GM12878 (cell line): ENCODE measurements at regions not wholly inside any gene's neighbourhood (a gene's known extent, or its start where the extent isn't known, plus 50 kb on each side); places are given as distances from the start of the nearest gene placed in this dataset.

Source experiments
- ATAC-seq: fragments of 200-7000 bp; cut with Tn5 transposase; 3 replicates; pipeline ENCODE4 v1.9.1; 2020; ENCODE audit warnings: mild to moderate bottlenecking, moderate library complexity
- BruUV-seq: library from RNA; stranded (reverse); fragments of 400-500 nt; replicated peaks from 2 replicates; lab custom pipeline; 2021; lab: Mats Ljungman, UMichigan
- CTCF ChIA-PET: fragments of 300-600 bp; sonication (Branson Sonifier 250); formaldehyde crosslinking; extraction: SDS; loops from one replicate; lab custom pipeline; 2021; ENCODE audit warnings: inconsistent platforms; lab: Yijun Ruan, JAX
- POLR2A ChIA-PET: fragments of 350-600 bp; formaldehyde crosslinking; extraction: SDS; loops from one replicate; lab custom pipeline; 2021; ENCODE audit warnings: inconsistent platforms; lab: Charles Lee
- RAD21 ChIA-PET: fragments of 300-600 bp; sonication (Branson Sonifier 250); formaldehyde crosslinking; loops from one replicate; lab custom pipeline; 2023; ENCODE audit warnings: antibody characterized with exemption; ENCODE audit not compliant: unreplicated experiment; lab: Charles Lee
- SMC1A ChIA-PET: fragments of 300-600 bp; sonication (Branson Sonifier 250); formaldehyde crosslinking; loops from one replicate; lab custom pipeline; 2023; ENCODE audit not compliant: unreplicated experiment, uncharacterized antibody; lab: Charles Lee
- DNase-seq: peaks from one replicate; pipeline ENCODE4 v3.0.0-alpha.2; 2011; ENCODE audit warnings: low read depth, low spot score
- FAIRE-seq: peaks from 3 replicates; lab custom pipeline; 2011; peaks lifted over from hg19 to GRCh38; lab: Jason Lieb, UNC
- H2AFZ ChIP-seq: 2 replicates; pipeline ENCODE4 v1.6.0; 2011; ENCODE audit warnings: low read depth, low read length, control low read depth; ENCODE audit not compliant: control insufficient read depth
- H3K27ac ChIP-seq: 2 replicates; pipeline ENCODE4 v1.5.1; 2011; ENCODE audit warnings: control low read depth; ENCODE audit not compliant: control insufficient read depth, insufficient read depth
- H3K27me3 ChIP-seq, 2 experiments: replicated peaks in 1 of 2; 2 replicates each; pipeline versions ENCODE4 v1.6.0 to v1.6.1; 2011; ENCODE audit warnings: low read length in 1 of 2; ENCODE audit not compliant: control insufficient read depth in 2 of 2, insufficient read depth in 2 of 2
- H3K36me3 ChIP-seq, 2 experiments: 2 replicates each; pipeline ENCODE4 v1.5.1; 2011; ENCODE audit warnings: low read length in 1 of 2; ENCODE audit not compliant: control insufficient read depth in 2 of 2, insufficient read depth in 2 of 2
- H3K4me1 ChIP-seq: 2 replicates; pipeline ENCODE4 v1.6.1; 2011; ENCODE audit warnings: mild to moderate bottlenecking, low read length, moderate library complexity, mixed read lengths; ENCODE audit not compliant: control insufficient read depth, insufficient read depth
- H3K4me2 ChIP-seq: 2 replicates; pipeline ENCODE4 v1.6.0; 2011; ENCODE audit warnings: control low read depth; ENCODE audit not compliant: control insufficient read depth, insufficient read depth
- H3K4me3 ChIP-seq: fragments of 200-600 bp; sonication (generic); 2 replicates; pipeline ENCODE4 v1.5.1; 2016
- H3K79me2 ChIP-seq: 2 replicates; pipeline ENCODE4 v1.6.0; 2011; ENCODE audit warnings: low read length; ENCODE audit not compliant: control insufficient read depth, insufficient read depth
- H3K9ac ChIP-seq: 2 replicates; pipeline ENCODE4 v1.8.0; 2011; ENCODE audit warnings: low read length, control low read depth, mixed read lengths; ENCODE audit not compliant: control insufficient read depth, insufficient read depth
- H3K9me3 ChIP-seq: replicated peaks from 3 replicates; pipeline ENCODE4 v1.5.1; 2011; ENCODE audit warnings: mild to moderate bottlenecking, low read length; ENCODE audit not compliant: control insufficient read depth, insufficient read depth
- H4K20me1 ChIP-seq: 2 replicates; pipeline ENCODE4 v1.6.0; 2011; ENCODE audit not compliant: control insufficient read depth, insufficient read depth
- BCL11A ChIP-seq: IDR thresholded peaks from 2 replicates; pipeline ENCODE4 v1.6.1; 2011; ENCODE audit warnings: low read depth, low read length
- E2F4 ChIP-seq: IDR thresholded peaks from 2 replicates; pipeline ENCODE4 v1.6.1; 2012; ENCODE audit warnings: low read depth, low read length, improper control_type of control experiment
- E2F8 ChIP-seq: fragments of 450-650 bp; IDR thresholded peaks from 2 replicates; pipeline ENCODE4 v1.6.1; 2018; ENCODE audit warnings: mild to moderate bottlenecking, low read depth, moderate library complexity; ENCODE audit not compliant: partially characterized antibody
- HDAC6 ChIP-seq: fragments of 200-600 bp; sonication (generic); IDR thresholded peaks from one replicate; pipeline ENCODE4 v1.8.0; 2017; ENCODE audit warnings: antibody characterized with exemption; ENCODE audit not compliant: unreplicated experiment
- KLF5 ChIP-seq: fragments of 450-650 bp; IDR thresholded peaks from 2 replicates; pipeline ENCODE4 v1.6.1; 2014; ENCODE audit warnings: mild to moderate bottlenecking; ENCODE audit not compliant: partially characterized antibody
- MAX ChIP-seq: IDR thresholded peaks from 2 replicates; pipeline ENCODE4 v1.6.1; 2012; ENCODE audit warnings: low read depth, low read length, improper control_type of control experiment
- MEF2B ChIP-seq: fragments of 450-650 bp; IDR thresholded peaks from 2 replicates; pipeline ENCODE4 v1.6.1; 2018; ENCODE audit warnings: mild to moderate bottlenecking, moderate library complexity; ENCODE audit not compliant: partially characterized antibody, poor library complexity, severe bottlenecking
- PKNOX1 ChIP-seq: fragments of 450-650 bp; IDR thresholded peaks from 2 replicates; pipeline ENCODE4 v1.6.1; 2016; ENCODE audit warnings: mild to moderate bottlenecking
- RELB ChIP-seq: fragments of 450-650 bp; IDR thresholded peaks from 2 replicates; pipeline ENCODE4 v1.6.1; 2017; ENCODE audit warnings: low read depth, mild to moderate bottlenecking, moderate library complexity
- RUNX3 ChIP-seq: IDR thresholded peaks from 2 replicates; pipeline ENCODE4 v1.6.1; 2012; ENCODE audit warnings: low read length, inconsistent platforms
- SMC3 ChIP-seq: IDR thresholded peaks from 2 replicates; pipeline ENCODE4 v1.6.1; 2011; ENCODE audit warnings: low read length, improper control_type of control experiment, borderline replicate concordance
- SPI1 ChIP-seq: IDR thresholded peaks from 2 replicates; pipeline ENCODE4 v1.6.1; 2011; ENCODE audit warnings: low read depth, mild to moderate bottlenecking, low read length, moderate library complexity, borderline replicate concordance; ENCODE audit not compliant: insufficient read depth
- TCF3 ChIP-seq: IDR thresholded peaks from 2 replicates; pipeline ENCODE4 v1.6.1; 2012; ENCODE audit warnings: low read depth, mild to moderate bottlenecking, low read length, borderline replicate concordance; ENCODE audit not compliant: insufficient read depth
- ZNF24 ChIP-seq: fragments of 450-650 bp; IDR thresholded peaks from 2 replicates; pipeline ENCODE4 v1.6.1; 2017; ENCODE audit warnings: antibody characterized with exemption, mild to moderate bottlenecking
- WGBS: methylation state at CpG from one replicate; pipeline ENCODE4 v1.1.6; 2016; ENCODE audit warnings: low lambda C conversion rate; ENCODE audit not compliant: insufficient replicate concordance, insufficient coverage; ENCODE audit errors: missing lambda C conversion rate; 5-methylcytosine and 5-hydroxymethylcytosine counted together
- in situ Hi-C: fragments of 300-500 bp; cut with MboI; formaldehyde crosslinking; loops from 9 replicates; pipeline ENCODE4 v1.14.3; 2018; ENCODE audit warnings: mixed read lengths
- intact Hi-C: fragments of 100-400 bp; cut with micrococcal nuclease; formaldehyde crosslinking; loops from one replicate; pipeline ENCODE4 v1.14.2; 2022; ENCODE audit not compliant: unreplicated experiment

- H3K4me2 ChIP-seq = no peak overlapping the region
These were observed 572.3 kb downstream of the PLCL1 start for GRCh38 chr2:198376677-198377076.

More at GRCh38 chr2:198376677-198377076, 572.3 kb downstream of the PLCL1 start:
- ChIA-PET SMC1A (no interaction called here), CTCF (no interaction called here), RAD21 (no interaction called here), POLR2A (no interaction called here)
- in situ Hi-C loops = no loop called here
- Histone ChIP-seq H3K4me3 (no peak overlapping the region), H2AFZ (no peak overlapping the region), H4K20me1 (no peaks in the 10 kb centered on the region), H3K9me3 (peaks cover 2% of the 10 kb centered on the region; the same call in 1 of the 3 replicates), H3K4me1 (peaks cover 7% of the 10 kb centered on the region), H3K27ac (no peak overlapping the region), H3K9ac (no peak overlapping the region), H3K79me2 (no peaks in the 10 kb centered on the region), H3K36me3 (no peaks in the 10 kb centered on the region), H3K27me3 (peaks cover 0 to 2% of the 10 kb centered on the region in 2 experiments; a peak in 1 of 4 replicates)
- ATAC-seq (no peak), FAIRE-seq (no peak), DNase-seq (no peak)
- TF ChIP-seq TCF3 (no peak), MAX (no peak), E2F4 (no peak), SMC3 (no peak), RELB (no peak), ZNF24 (no peak), E2F8 (no peak), KLF5 (no peak), RUNX3 (peak; percentile 29; the same call in 1 of the 2 replicates), PKNOX1 (no peak), BCL11A (no peak), MEF2B (peak; percentile 10), HDAC6 (no peak), SPI1 (no peak)
- WGBS = 3% methylated on average over 5 of the region's 5 CpGs
- no TSS peak for BruUV-seq
- intact Hi-C loops = no loop called here
